ENCODE measurements at regions not wholly inside any gene's neighbourhood (a gene's known extent, or its start where the extent isn't known, plus 50 kb on each side); places are given as distances from the start of the nearest gene placed in this dataset.

DNA sequence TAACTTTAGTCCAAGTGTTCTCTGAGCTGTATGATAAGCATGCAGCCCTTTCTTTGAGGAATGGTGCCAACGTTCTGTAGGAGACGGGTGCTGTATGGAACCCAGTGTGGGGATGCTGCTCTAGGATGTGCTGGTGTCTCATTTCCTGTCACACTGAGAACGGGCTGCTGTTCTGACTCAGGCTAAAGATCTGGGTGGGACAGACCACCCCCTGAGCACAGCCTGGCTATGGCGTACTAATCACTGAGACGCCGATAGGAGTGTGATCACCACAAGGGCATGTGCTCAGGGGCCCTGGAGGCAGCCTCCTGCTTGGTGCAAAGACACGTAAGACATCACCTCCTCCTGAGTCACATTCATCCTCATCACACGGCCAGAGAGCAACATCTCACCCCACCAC lies 240.4 kb downstream of the IRX2 start:
- H3K36me3 ChIP-seq (replicated peaks; ENCODE audit: insufficient read depth, low read length), result no peaks in the 10 kb centered on the region
- DNase-seq, result no peak
- no peaks in the 10 kb centered on the region for H3K9me3 ChIP-seq (replicated peaks; ENCODE audit: insufficient read depth, low read length)
- no peaks in the 10 kb centered on the region for H3K79me2 ChIP-seq (ENCODE audit: low read length)
- H3F3A ChIP-seq (ENCODE audit: insufficient read depth, low read length), result no peaks in the 10 kb centered on the region
- H3K27me3 ChIP-seq (replicated peaks; ENCODE audit: insufficient read depth, low read length), result no peaks in the 10 kb centered on the region
- TF ChIP-seq EZH2 (optimal IDR thresholded peaks at IDR 0.05; ENCODE audit: low read depth, low read length) (no peak), EZH2phosphoT487 (IDR thresholded peaks at IDR 0.05; ENCODE audit: low read length) (no peak)
- TF ChIP-seq, protein P1, sequence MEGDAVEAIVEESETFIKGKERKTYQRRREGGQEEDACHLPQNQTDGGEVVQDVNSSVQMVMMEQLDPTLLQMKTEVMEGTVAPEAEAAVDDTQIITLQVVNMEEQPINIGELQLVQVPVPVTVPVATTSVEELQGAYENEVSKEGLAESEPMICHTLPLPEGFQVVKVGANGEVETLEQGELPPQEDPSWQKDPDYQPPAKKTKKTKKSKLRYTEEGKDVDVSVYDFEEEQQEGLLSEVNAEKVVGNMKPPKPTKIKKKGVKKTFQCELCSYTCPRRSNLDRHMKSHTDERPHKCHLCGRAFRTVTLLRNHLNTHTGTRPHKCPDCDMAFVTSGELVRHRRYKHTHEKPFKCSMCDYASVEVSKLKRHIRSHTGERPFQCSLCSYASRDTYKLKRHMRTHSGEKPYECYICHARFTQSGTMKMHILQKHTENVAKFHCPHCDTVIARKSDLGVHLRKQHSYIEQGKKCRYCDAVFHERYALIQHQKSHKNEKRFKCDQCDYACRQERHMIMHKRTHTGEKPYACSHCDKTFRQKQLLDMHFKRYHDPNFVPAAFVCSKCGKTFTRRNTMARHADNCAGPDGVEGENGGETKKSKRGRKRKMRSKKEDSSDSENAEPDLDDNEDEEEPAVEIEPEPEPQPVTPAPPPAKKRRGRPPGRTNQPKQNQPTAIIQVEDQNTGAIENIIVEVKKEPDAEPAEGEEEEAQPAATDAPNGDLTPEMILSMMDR (IDR thresholded peaks at IDR 0.05; ENCODE audit: low read length), result no peak
- H3K9me2 ChIP-seq (replicated peaks; ENCODE audit: insufficient read depth, low read length), result no peaks in the 10 kb centered on the region
- H3K4me2 ChIP-seq (ENCODE audit: low read depth, low read length), result no peak overlapping the region
- no peak overlapping the region for H2AFZ ChIP-seq (ENCODE audit: low read length)
- no peak overlapping the region for H3K27ac ChIP-seq (ENCODE audit: low read length)
- no peak overlapping the region for H3K9ac ChIP-seq (ENCODE audit: low read length)
- no peak overlapping the region for H3K4me3 ChIP-seq (ENCODE audit: low read length)
- H4K20me1 ChIP-seq (ENCODE audit: insufficient read depth, low read length), result no peaks in the 10 kb centered on the region
- H3K4me1 ChIP-seq (ENCODE audit: low read length), result no peaks in the 10 kb centered on the region

DNA sequence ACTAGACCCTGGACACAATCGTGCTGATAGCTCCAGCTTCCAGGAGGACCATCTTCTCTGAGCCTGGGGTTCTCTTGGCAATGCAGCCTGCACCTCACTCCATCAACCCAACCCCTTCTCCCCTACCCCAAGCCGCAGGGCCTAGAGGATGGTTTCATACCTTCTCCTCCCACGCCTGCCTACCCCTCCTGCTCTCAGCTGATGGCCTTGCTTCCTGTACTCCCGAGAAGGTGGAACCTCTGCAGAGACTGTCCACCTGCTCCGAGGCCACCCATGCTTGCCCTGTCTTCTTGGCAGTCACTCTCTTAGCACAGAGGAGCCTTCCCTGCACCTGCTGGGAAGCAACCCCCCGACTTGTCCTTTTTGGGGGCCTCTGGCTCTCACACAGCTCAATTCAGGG lies 241.9 kb downstream of the IRX2 start:
- Histone ChIP-seq H3K79me2 (ENCODE audit: low read length) (no peaks in the 10 kb centered on the region), H3K9me2 (replicated peaks; ENCODE audit: insufficient read depth, low read length) (no peaks in the 10 kb centered on the region), H3K4me1 (ENCODE audit: low read length) (no peaks in the 10 kb centered on the region), H3F3A (ENCODE audit: insufficient read depth, low read length) (no peaks in the 10 kb centered on the region), H3K9me3 (replicated peaks; ENCODE audit: insufficient read depth, low read length) (no peaks in the 10 kb centered on the region), H3K27me3 (replicated peaks; ENCODE audit: insufficient read depth, low read length) (no peaks in the 10 kb centered on the region), H3K9ac (ENCODE audit: low read length) (no peak overlapping the region), H3K36me3 (replicated peaks; ENCODE audit: insufficient read depth, low read length) (no peaks in the 10 kb centered on the region), H3K4me3 (ENCODE audit: low read length) (no peak overlapping the region), H3K4me2 (ENCODE audit: low read depth, low read length) (no peak overlapping the region), H2AFZ (ENCODE audit: low read length) (no peak overlapping the region), H3K27ac (ENCODE audit: low read length) (no peak overlapping the region), H4K20me1 (ENCODE audit: insufficient read depth, low read length) (no peaks in the 10 kb centered on the region)
- DNase-seq, result no peak
- no peak for TF ChIP-seq EZH2 (optimal IDR thresholded peaks at IDR 0.05; ENCODE audit: low read depth, low read length)
- TF ChIP-seq, protein P1 (IDR thresholded peaks at IDR 0.05; ENCODE audit: low read length), result no peak
- TF ChIP-seq EZH2phosphoT487 (IDR thresholded peaks at IDR 0.05; ENCODE audit: low read length), result no peak

DNA sequence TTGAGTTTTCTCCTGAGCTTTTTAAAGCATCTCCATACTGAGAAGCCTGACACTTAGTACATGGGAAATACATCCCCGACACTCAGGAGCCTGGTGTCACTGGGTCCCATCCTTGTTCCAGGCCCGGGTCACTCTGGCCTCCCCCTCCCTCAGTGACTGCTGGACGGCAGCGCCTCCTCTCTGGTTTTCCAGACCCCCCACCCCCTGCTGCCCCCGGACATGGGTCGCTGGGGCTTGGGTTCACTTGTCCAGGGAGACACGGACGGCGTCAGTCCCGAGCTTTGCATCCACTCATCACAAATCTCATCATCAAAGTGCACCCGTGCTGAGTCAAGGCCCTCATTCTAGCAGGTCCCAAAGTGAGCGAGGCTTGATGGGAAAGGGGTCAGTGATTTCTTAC lies 243.0 kb downstream of the IRX2 start:
- Histone ChIP-seq H2AFZ (ENCODE audit: low read length) (no peak overlapping the region), H3K36me3 (replicated peaks; ENCODE audit: insufficient read depth, low read length) (no peaks in the 10 kb centered on the region), H3K4me1 (ENCODE audit: low read length) (no peaks in the 10 kb centered on the region), H3K79me2 (ENCODE audit: low read length) (no peaks in the 10 kb centered on the region), H3F3A (ENCODE audit: insufficient read depth, low read length) (no peaks in the 10 kb centered on the region), H3K9me2 (replicated peaks; ENCODE audit: insufficient read depth, low read length) (no peaks in the 10 kb centered on the region), H3K4me2 (ENCODE audit: low read depth, low read length) (no peak overlapping the region), H3K27ac (ENCODE audit: low read length) (no peak overlapping the region), H3K4me3 (ENCODE audit: low read length) (no peak overlapping the region), H3K27me3 (replicated peaks; ENCODE audit: insufficient read depth, low read length) (no peaks in the 10 kb centered on the region), H3K9ac (ENCODE audit: low read length) (no peak overlapping the region), H3K9me3 (replicated peaks; ENCODE audit: insufficient read depth, low read length) (no peaks in the 10 kb centered on the region), H4K20me1 (ENCODE audit: insufficient read depth, low read length) (no peaks in the 10 kb centered on the region)
- no peak for DNase-seq
- TF ChIP-seq, protein P1 (IDR thresholded peaks at IDR 0.05; ENCODE audit: low read length), result no peak
- no peak for TF ChIP-seq EZH2 (optimal IDR thresholded peaks at IDR 0.05; ENCODE audit: low read depth, low read length)
- TF ChIP-seq EZH2phosphoT487 (IDR thresholded peaks at IDR 0.05; ENCODE audit: low read length), result no peak
